IgD-negative memory B cell (primary cell): ENCODE measurements at regions not wholly inside any gene's neighbourhood (a gene's known extent, or its start where the extent isn't known, plus 50 kb on each side); places are given as distances from the start of the nearest gene placed in this dataset.

Experiments used
- H3K27ac Mint-ChIP-seq, 3 donors: one replicate each; pipeline ENCODE4 v1.8.0; 2020 to 2022; ENCODE audit warnings: mild to moderate bottlenecking in 3 of 3, mixed read lengths in 3 of 3, moderate library complexity in 1 of 3
- H3K27me3 Mint-ChIP-seq: one replicate; pipeline ENCODE4 v1.8.0; 2021; ENCODE audit warnings: mixed read lengths
- H3K36me3 Mint-ChIP-seq: one replicate; pipeline ENCODE4 v1.8.0; 2020; ENCODE audit warnings: mild to moderate bottlenecking, mixed read lengths
- H3K4me1 Mint-ChIP-seq, 3 donors: one replicate each; pipeline ENCODE4 v1.8.0; 2020 to 2022; ENCODE audit warnings: mixed read lengths in 3 of 3, mild to moderate bottlenecking in 1 of 3
- H3K4me3 Mint-ChIP-seq, 4 donors: one replicate each; pipeline ENCODE4 v1.8.0; 2020 to 2022; ENCODE audit warnings: mild to moderate bottlenecking in 4 of 4, mixed read lengths in 4 of 4, moderate library complexity in 3 of 4
- H3K9me3 Mint-ChIP-seq, 3 donors: one replicate each; pipeline ENCODE4 v1.8.0; 2020 to 2021; ENCODE audit warnings: mixed read lengths in 3 of 3, mild to moderate bottlenecking in 1 of 3

DNA sequence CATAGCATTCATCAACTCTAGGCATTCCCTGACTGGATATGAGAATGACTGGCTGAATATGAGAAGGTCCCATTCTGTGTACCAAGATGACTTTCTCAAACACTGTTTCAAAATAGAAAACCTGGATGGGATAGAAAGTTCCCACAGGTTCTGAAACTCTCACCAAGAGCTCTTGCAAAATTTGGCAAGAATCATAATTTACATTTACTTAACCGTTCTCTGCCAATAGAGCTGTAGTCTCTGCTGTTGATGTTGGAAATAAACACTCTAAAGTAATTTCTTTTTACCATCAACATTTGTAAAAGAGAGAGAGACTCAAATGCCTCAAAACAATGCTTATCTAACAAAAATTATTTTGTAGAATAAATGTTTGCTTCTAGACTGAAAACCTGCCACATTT lies 221.1 kb downstream of the LMO4 start:
- H3K27ac Mint-ChIP-seq: no peak overlapping the region

GRCh38 chr1:87553511-87553910 lies 224.8 kb downstream of the LMO4 start:
- Mint-ChIP-seq H3K27ac (no peak overlapping the region), H3K36me3 (peaks cover 2% of the 10 kb centered on the region), H3K4me1 (no peaks in the 10 kb centered on the region), H3K27me3 (no peaks in the 10 kb centered on the region), H3K9me3 (no peaks in the 10 kb centered on the region), H3K4me3 (no peak overlapping the region)

More for the DNA sequence above, 221.1 kb downstream of the LMO4 start:
- H3K36me3 Mint-ChIP-seq: no peaks in the 10 kb centered on the region
- peaks cover 2 to 17% (median 7%) of the 10 kb centered on the region in 3 donors for H3K9me3 Mint-ChIP-seq
- no peak overlapping the region for H3K4me3 Mint-ChIP-seq
- H3K4me1 Mint-ChIP-seq: no peaks in the 10 kb centered on the region
- H3K27me3 Mint-ChIP-seq: no peaks in the 10 kb centered on the region

DNA sequence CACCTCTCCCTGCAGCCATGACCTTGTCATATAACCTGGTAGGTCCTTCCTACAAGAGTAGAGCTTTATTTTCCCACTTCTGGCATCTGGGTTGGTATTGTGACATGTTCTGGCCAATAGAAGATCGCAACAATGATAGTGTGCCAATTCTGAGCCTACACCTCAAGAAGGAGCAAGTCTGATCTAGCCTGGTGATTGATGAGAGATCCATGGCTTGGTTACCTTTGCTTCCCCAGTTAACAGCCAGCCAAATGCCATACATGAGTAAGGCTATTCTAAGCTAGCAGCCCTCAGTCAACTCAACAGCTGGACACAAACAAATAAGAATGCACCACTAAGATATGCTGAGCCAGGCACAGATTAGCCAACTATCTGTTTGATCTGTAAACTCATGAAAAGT lies 226.7 kb downstream of the LMO4 start:
- no peaks in the 10 kb centered on the region for H3K9me3 Mint-ChIP-seq
- H3K27me3 Mint-ChIP-seq: no peaks in the 10 kb centered on the region
- H3K4me3 Mint-ChIP-seq: no peak overlapping the region
- H3K4me1 Mint-ChIP-seq: no peaks in the 10 kb centered on the region
- no peak overlapping the region for H3K27ac Mint-ChIP-seq
- peaks cover 2% of the 10 kb centered on the region for H3K36me3 Mint-ChIP-seq

GRCh38 chr1:87556326-87556725 lies 227.6 kb downstream of the LMO4 start:
- Mint-ChIP-seq H3K27ac (peak overlapping the region in 1 of 3 donors; percentile 0), H3K9me3 (no peaks in the 10 kb centered on the region), H3K4me3 (no peak overlapping the region), H3K4me1 (no peaks in the 10 kb centered on the region), H3K36me3 (peaks cover 2% of the 10 kb centered on the region), H3K27me3 (no peaks in the 10 kb centered on the region)

- Mint-ChIP-seq H3K36me3 (peaks cover 2% of the 10 kb centered on the region), H3K4me3 (no peak overlapping the region), H3K27me3 (no peaks in the 10 kb centered on the region), H3K27ac (no peak overlapping the region), H3K4me1 (no peaks in the 10 kb centered on the region), H3K9me3 (no peaks in the 10 kb centered on the region)
Measured at GRCh38 chr1:87558921-87559320, 230.2 kb downstream of the LMO4 start.

GRCh38 chr1:87560137-87560536 lies 231.5 kb downstream of the LMO4 start:
- Mint-ChIP-seq H3K4me3 (no peak overlapping the region), H3K27me3 (no peaks in the 10 kb centered on the region), H3K9me3 (no peaks in the 10 kb centered on the region), H3K36me3 (peaks cover 2% of the 10 kb centered on the region), H3K27ac (no peak overlapping the region), H3K4me1 (no peaks in the 10 kb centered on the region)

GRCh38 chr1:87560601-87561360 lies 232.1 kb downstream of the LMO4 start:
- Mint-ChIP-seq H3K4me3 (no peak overlapping the region), H3K4me1 (no peaks in the 10 kb centered on the region)

GRCh38 chr1:87563211-87563610 lies 234.5 kb downstream of the LMO4 start:
- Mint-ChIP-seq H3K36me3 (no peaks in the 10 kb centered on the region), H3K9me3 (no peaks in the 10 kb centered on the region), H3K4me1 (no peaks in the 10 kb centered on the region), H3K27me3 (no peaks in the 10 kb centered on the region), H3K4me3 (no peak overlapping the region), H3K27ac (no peak overlapping the region)

More at GRCh38 chr1:87560601-87561360, 232.1 kb downstream of the LMO4 start:
- H3K9me3 Mint-ChIP-seq: no peaks in the 10 kb centered on the region
- H3K36me3 Mint-ChIP-seq: peaks cover 2% of the 10 kb centered on the region
- H3K27ac Mint-ChIP-seq: peak overlapping the region in 1 of 3 donors; percentile 54
- H3K27me3 Mint-ChIP-seq: no peaks in the 10 kb centered on the region

DNA sequence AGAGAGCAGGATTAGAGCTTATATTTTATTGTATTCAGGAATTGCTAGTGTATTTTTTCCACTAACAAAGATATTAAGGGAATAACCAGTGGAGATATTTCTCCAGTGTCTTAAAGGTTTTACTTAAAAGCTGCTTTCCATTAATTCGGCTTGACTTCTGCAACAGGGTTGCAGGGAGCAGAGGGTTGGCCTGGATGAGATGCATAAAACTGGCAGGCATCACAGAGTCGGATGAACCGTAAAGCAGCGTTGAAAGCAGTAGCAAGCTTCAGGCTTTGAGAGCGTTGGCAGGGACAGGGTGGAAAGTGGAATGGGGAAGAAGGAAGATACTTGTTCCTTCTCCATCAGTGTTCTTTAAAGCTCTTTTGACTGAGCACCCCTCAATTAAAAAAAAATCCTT lies 237.2 kb downstream of the LMO4 start:
- Mint-ChIP-seq H3K9me3 (no peaks in the 10 kb centered on the region), H3K27ac (no peak overlapping the region), H3K4me3 (no peak overlapping the region), H3K27me3 (no peaks in the 10 kb centered on the region), H3K4me1 (no peaks in the 10 kb centered on the region), H3K36me3 (no peaks in the 10 kb centered on the region)

GRCh38 chr1:87568005-87568404 lies 239.3 kb downstream of the LMO4 start:
- Mint-ChIP-seq H3K27me3 (no peaks in the 10 kb centered on the region), H3K4me3 (no peak overlapping the region), H3K9me3 (no peaks in the 10 kb centered on the region), H3K27ac (no peak overlapping the region), H3K36me3 (no peaks in the 10 kb centered on the region), H3K4me1 (no peaks in the 10 kb centered on the region)

DNA sequence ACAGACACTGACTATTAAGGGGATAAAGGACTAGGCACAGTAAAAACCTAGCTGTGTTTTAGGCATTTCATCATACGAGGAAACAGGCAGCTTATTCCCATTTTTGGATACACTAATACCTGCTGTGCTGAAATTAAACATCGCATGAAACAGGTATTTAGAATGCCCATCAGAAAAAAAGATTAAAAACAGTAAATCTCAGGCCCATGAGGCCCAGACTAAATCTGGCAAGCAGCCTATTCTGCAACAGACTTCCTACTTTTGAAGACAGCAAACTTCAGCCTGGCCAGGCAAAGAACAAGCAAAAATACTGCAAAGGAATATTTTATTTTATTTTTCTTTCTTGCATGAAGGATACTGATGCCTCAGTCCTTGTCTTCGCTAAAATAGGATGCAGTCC lies 240.2 kb downstream of the LMO4 start:
- H3K9me3 Mint-ChIP-seq: no peaks in the 10 kb centered on the region
- no peaks in the 10 kb centered on the region for H3K4me1 Mint-ChIP-seq
- no peaks in the 10 kb centered on the region for H3K27me3 Mint-ChIP-seq
- no peaks in the 10 kb centered on the region for H3K36me3 Mint-ChIP-seq
- H3K4me3 Mint-ChIP-seq: no peak overlapping the region
- H3K27ac Mint-ChIP-seq: no peak overlapping the region

GRCh38 chr1:87572008-87572407 lies 243.3 kb downstream of the LMO4 start:
- no peaks in the 10 kb centered on the region for H3K9me3 Mint-ChIP-seq
- H3K4me1 Mint-ChIP-seq: no peaks in the 10 kb centered on the region
- H3K36me3 Mint-ChIP-seq: no peaks in the 10 kb centered on the region
- no peaks in the 10 kb centered on the region for H3K27me3 Mint-ChIP-seq
- H3K27ac Mint-ChIP-seq: no peak overlapping the region
- no peak overlapping the region for H3K4me3 Mint-ChIP-seq

DNA sequence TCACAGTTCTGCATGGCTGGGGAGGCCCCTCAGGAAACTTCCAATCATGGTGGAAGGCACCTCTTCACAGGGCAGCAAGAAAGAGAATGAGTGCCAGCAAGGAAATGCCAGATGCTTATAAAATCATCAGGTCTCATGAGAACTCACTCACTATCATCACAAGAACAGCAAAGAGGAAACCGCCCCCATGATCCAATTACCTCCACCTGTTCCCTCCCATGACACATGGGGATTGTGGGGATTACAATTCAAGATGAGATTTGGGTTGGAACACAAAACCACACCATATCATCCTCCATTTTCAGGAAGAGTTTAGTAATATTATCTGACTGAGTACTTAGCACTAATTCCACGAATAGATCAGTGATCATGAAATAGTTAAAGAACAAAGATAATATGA lies 244.2 kb downstream of the LMO4 start:
- Mint-ChIP-seq H3K36me3 (peaks cover 3% of the 10 kb centered on the region), H3K4me3 (no peak overlapping the region), H3K4me1 (peaks cover 0 to 2% (median 0%) of the 10 kb centered on the region in 3 donors), H3K9me3 (no peaks in the 10 kb centered on the region), H3K27ac (no peak overlapping the region), H3K27me3 (no peaks in the 10 kb centered on the region)

DNA sequence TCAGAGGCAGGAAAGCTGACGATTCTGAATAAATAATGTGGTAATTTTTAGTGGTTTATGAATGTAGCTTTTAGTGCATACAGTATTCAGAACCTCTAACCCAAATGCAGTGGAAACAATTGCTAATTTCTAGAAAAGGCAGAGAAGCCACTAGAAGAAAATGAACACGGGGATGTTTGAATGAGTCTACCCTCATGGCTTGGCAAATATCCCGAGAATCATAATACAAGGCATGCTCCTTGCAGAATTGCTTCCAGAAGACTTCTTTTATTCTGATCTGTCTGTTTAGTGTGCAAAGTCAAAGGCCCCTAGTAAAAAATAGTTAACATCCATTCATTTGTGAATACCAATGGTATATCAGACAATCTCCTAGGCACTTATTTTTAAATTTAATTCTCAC lies 246.8 kb downstream of the LMO4 start:
- Mint-ChIP-seq H3K9me3 (no peaks in the 10 kb centered on the region), H3K4me1 (peaks cover 0 to 2% (median 0%) of the 10 kb centered on the region in 3 donors), H3K27me3 (no peaks in the 10 kb centered on the region), H3K4me3 (no peak overlapping the region), H3K36me3 (peaks cover 4% of the 10 kb centered on the region), H3K27ac (no peak overlapping the region)

DNA sequence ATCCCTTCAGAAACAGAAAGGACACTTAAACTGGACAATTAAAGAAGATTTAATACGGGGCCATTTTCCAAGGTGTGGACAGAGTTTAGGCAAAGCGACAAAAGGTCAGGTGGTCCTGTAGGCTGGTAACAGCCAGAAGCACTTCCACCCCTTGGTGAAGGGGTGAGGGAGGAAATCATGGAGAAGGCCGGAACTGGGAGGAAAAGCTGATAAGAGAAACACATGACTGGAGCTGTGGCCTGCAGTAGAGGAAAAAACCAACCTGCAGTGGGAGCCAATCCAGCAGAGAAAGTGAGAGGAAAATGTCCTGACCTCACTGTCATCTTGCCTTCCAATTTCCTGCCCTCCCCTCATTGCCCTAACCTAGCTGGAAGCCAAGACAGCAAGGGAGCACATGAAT lies 249.8 kb downstream of the LMO4 start:
- Mint-ChIP-seq H3K9me3 (no peaks in the 10 kb centered on the region), H3K36me3 (peaks cover 4% of the 10 kb centered on the region), H3K27ac (no peak overlapping the region), H3K27me3 (no peaks in the 10 kb centered on the region), H3K4me1 (peaks cover 0 to 2% (median 0%) of the 10 kb centered on the region in 3 donors), H3K4me3 (no peak overlapping the region)

DNA sequence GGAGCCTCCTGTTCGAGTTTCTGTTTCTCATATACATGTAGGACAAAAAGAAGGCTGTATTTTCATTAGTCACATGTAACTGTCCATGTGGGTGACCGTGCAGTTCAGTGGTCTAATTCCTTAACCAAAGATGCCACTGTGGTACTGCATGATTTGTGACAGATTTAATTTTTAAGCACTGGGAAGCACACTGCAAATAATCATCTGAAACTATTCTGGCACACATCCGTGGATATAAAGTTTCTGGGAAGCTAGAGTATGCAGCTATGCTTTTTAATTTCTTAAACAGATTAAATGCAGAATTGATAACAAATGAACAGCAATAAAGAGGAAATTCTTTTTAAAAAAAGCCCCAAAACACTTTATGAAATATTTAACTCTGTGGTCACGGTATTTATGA lies 254.8 kb downstream of the LMO4 start:
- no peaks in the 10 kb centered on the region for H3K27me3 Mint-ChIP-seq
- no peaks in the 10 kb centered on the region for H3K9me3 Mint-ChIP-seq
- peaks cover 14 to 17% (median 15%) of the 10 kb centered on the region in 3 donors for H3K4me1 Mint-ChIP-seq
- H3K36me3 Mint-ChIP-seq: peaks cover 4% of the 10 kb centered on the region
- H3K4me3 Mint-ChIP-seq: peak overlapping the region in 1 of 4 donors; percentile 22
- H3K27ac Mint-ChIP-seq: no peak overlapping the region
